GM23248 (cell line): ENCODE measurements at regions not wholly inside any gene's neighbourhood (a gene's known extent, or its start where the extent isn't known, plus 50 kb on each side); places are given as distances from the start of the nearest gene placed in this dataset.

Experiments
- DNase-seq: peaks from one replicate; pipeline ENCODE4 v3.0.0-alpha.2; 2015
- H2AFZ ChIP-seq: fragments of 200-600 bp; sonication (generic); 2 replicates; pipeline ENCODE4 v1.6.1; 2016; ENCODE audit warnings: antibody characterized with exemption
- H3F3A ChIP-seq: fragments of 200-600 bp; sonication (generic); 2 replicates; pipeline ENCODE4 v1.6.1; 2016; ENCODE audit warnings: mild to moderate bottlenecking, antibody characterized with exemption, mixed run types; ENCODE audit not compliant: insufficient read depth
- H3K27ac ChIP-seq: fragments of 200-600 bp; sonication (generic); 2 replicates; pipeline ENCODE4 v1.5.1; 2016; ENCODE audit warnings: mild to moderate bottlenecking
- H3K27me3 ChIP-seq: fragments of 200-600 bp; sonication (generic); replicated peaks from 2 replicates; pipeline ENCODE4 v1.6.1; 2016; ENCODE audit warnings: mild to moderate bottlenecking; ENCODE audit not compliant: insufficient read depth
- H3K36me3 ChIP-seq: fragments of 200-600 bp; sonication (generic); 2 replicates; pipeline ENCODE4 v1.6.1; 2016; ENCODE audit warnings: low read depth, mild to moderate bottlenecking
- H3K4me1 ChIP-seq: fragments of 200-600 bp; sonication (generic); 2 replicates; pipeline ENCODE4 v1.6.1; 2016; ENCODE audit warnings: mild to moderate bottlenecking; ENCODE audit not compliant: insufficient read depth
- H3K4me2 ChIP-seq: fragments of 200-600 bp; sonication (generic); one replicate; pipeline ENCODE4 v1.6.1; 2016; ENCODE audit warnings: mild to moderate bottlenecking; ENCODE audit not compliant: unreplicated experiment
- H3K4me3 ChIP-seq: fragments of 200-600 bp; sonication (generic); 2 replicates; pipeline ENCODE4 v1.5.1; 2016; ENCODE audit warnings: mild to moderate bottlenecking
- H3K79me2 ChIP-seq: fragments of 200-600 bp; sonication (generic); 2 replicates; pipeline ENCODE4 v1.6.1; 2016; ENCODE audit warnings: mild to moderate bottlenecking; ENCODE audit not compliant: insufficient read depth
- H3K9ac ChIP-seq: fragments of 200-600 bp; sonication (generic); 2 replicates; pipeline ENCODE4 v1.6.1; 2016; ENCODE audit warnings: mild to moderate bottlenecking
- H3K9me2 ChIP-seq: fragments of 200-600 bp; sonication (generic); 2 replicates; pipeline ENCODE4 v1.6.1; 2016; ENCODE audit warnings: mixed run types, mild to moderate bottlenecking, moderate library complexity; ENCODE audit not compliant: insufficient read depth
- H3K9me3 ChIP-seq: fragments of 200-600 bp; sonication (generic); one replicate; pipeline ENCODE4 v1.6.1; 2017; ENCODE audit warnings: low read depth
- H4K20me1 ChIP-seq: fragments of 200-600 bp; sonication (generic); 2 replicates; pipeline ENCODE4 v1.6.0; 2016; ENCODE audit not compliant: insufficient read depth
- EZH2 ChIP-seq: fragments of 200-600 bp; sonication (generic); IDR thresholded peaks from 2 replicates; pipeline ENCODE4 v1.6.1; 2018; ENCODE audit warnings: antibody characterized with exemption, mild to moderate bottlenecking; ENCODE audit not compliant: insufficient read depth, poor library complexity, severe bottlenecking
- EZH2phosphoT487 ChIP-seq: fragments of 200-600 bp; sonication (generic); IDR thresholded peaks from 2 replicates; pipeline ENCODE4 v1.6.1; 2018; ENCODE audit warnings: antibody characterized with exemption, moderate library complexity, mild to moderate bottlenecking, low read depth; ENCODE audit not compliant: insufficient read depth
- WGBS, 2 experiments: methylation state at CpG; one replicate each; pipeline ENCODE4 v1.1.6; 2015 to 2017; ENCODE audit warnings: low lambda C conversion rate in 2 of 2, low coverage in 1 of 2; ENCODE audit errors: missing lambda C conversion rate in 2 of 2; 5-methylcytosine and 5-hydroxymethylcytosine counted together
- in situ Hi-C: fragments of 300-500 bp; cut with MboI; formaldehyde crosslinking; loops from 2 replicates; pipeline ENCODE4 v1.15.0; 2020

GRCh38 chr6:66421570-66421969 is 714.5 kb upstream of the EYS start:
- H3K27me3 ChIP-seq = no peaks in the 10 kb centered on the region
- 22 to 30% methylated on average over 3 of the region's 3 CpGs for WGBS, 2 experiments
- no peak for TF ChIP-seq EZH2phosphoT487
- no peak for TF ChIP-seq EZH2

GRCh38 chr6:66418906-66419305 is 711.9 kb upstream of the EYS start:
- Histone ChIP-seq H3F3A (no peaks in the 10 kb centered on the region), H3K27ac (no peak overlapping the region), H3K4me3 (no peak overlapping the region), H3K4me2 (no peak overlapping the region), H3K79me2 (no peaks in the 10 kb centered on the region), H4K20me1 (no peaks in the 10 kb centered on the region), H3K4me1 (no peaks in the 10 kb centered on the region), H3K9me2 (no peaks in the 10 kb centered on the region), H3K27me3 (no peaks in the 10 kb centered on the region), H2AFZ (no peak overlapping the region), H3K9me3 (peaks cover 5% of the 10 kb centered on the region), H3K36me3 (no peaks in the 10 kb centered on the region), H3K9ac (no peak overlapping the region)
- DNase-seq = no peak
- in situ Hi-C loops = no loop called here
- 41 to 45% methylated on average over 2 of the region's 2 CpGs for WGBS, 2 experiments
- no peak for TF ChIP-seq EZH2
- TF ChIP-seq EZH2phosphoT487 = no peak

More at GRCh38 chr6:66421570-66421969, 714.5 kb upstream of the EYS start:
- Histone ChIP-seq H3K4me2 (no peak overlapping the region), H3K4me3 (no peak overlapping the region), H3K79me2 (no peaks in the 10 kb centered on the region), H3F3A (no peaks in the 10 kb centered on the region), H3K36me3 (no peaks in the 10 kb centered on the region), H3K27ac (no peak overlapping the region), H3K9ac (no peak overlapping the region), H2AFZ (no peak overlapping the region), H3K4me1 (no peaks in the 10 kb centered on the region), H3K9me2 (no peaks in the 10 kb centered on the region), H3K9me3 (peaks cover 5% of the 10 kb centered on the region), H4K20me1 (no peaks in the 10 kb centered on the region)
- DNase-seq = no peak
- in situ Hi-C loops = no loop called here

DNA sequence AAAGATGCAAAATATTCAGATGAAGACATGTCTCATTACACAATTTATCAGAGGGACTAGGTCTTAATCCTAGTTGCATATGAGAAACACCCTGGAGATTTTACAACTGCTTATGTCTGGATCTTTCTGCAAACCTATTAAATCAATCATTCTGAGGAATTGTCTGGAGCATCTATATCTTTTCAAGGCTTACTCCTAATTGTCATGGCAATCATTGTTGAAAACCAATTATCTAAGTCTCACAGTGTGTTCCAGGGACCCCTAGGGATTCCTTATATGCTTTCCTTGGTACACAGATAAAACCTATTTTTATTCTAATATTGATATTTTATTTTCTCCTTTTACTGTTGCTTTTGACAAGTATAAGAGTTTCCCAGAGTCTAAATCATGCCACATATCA is 696.9 kb upstream of the EYS start:
- H3K4me1 ChIP-seq = no peaks in the 10 kb centered on the region
- in situ Hi-C loops = no loop called here
- TF ChIP-seq EZH2phosphoT487 (no peak), EZH2 (no peak)
- no peak overlapping the region for H3K4me2 ChIP-seq
- H3F3A ChIP-seq = no peaks in the 10 kb centered on the region
- H3K27ac ChIP-seq = no peak overlapping the region
- H3K79me2 ChIP-seq = no peaks in the 10 kb centered on the region
- H3K4me3 ChIP-seq = no peak overlapping the region
- H2AFZ ChIP-seq = no peak overlapping the region
- no peaks in the 10 kb centered on the region for H4K20me1 ChIP-seq
- H3K36me3 ChIP-seq = no peaks in the 10 kb centered on the region
- no peaks in the 10 kb centered on the region for H3K27me3 ChIP-seq
- H3K9me3 ChIP-seq = no peaks in the 10 kb centered on the region
- no peak overlapping the region for H3K9ac ChIP-seq
- no peaks in the 10 kb centered on the region for H3K9me2 ChIP-seq
- DNase-seq = no peak

GRCh38 chr6:66402873-66403272 is 695.8 kb upstream of the EYS start:
- no peak overlapping the region for H3K27ac ChIP-seq
- in situ Hi-C loops = no loop called here
- no peak for DNase-seq
- H3K4me3 ChIP-seq = no peak overlapping the region
- no peaks in the 10 kb centered on the region for H3K27me3 ChIP-seq
- no peaks in the 10 kb centered on the region for H3F3A ChIP-seq
- H4K20me1 ChIP-seq = no peaks in the 10 kb centered on the region
- TF ChIP-seq EZH2phosphoT487 = no peak
- no peak for TF ChIP-seq EZH2
- WGBS, 2 experiments = 0 to 18% methylated on average over 1 of the region's 1 CpG
- H3K79me2 ChIP-seq = no peaks in the 10 kb centered on the region
- no peak overlapping the region for H3K9ac ChIP-seq
- no peaks in the 10 kb centered on the region for H3K36me3 ChIP-seq
- no peak overlapping the region for H2AFZ ChIP-seq
- H3K9me2 ChIP-seq = no peaks in the 10 kb centered on the region
- H3K9me3 ChIP-seq = no peaks in the 10 kb centered on the region
- H3K4me1 ChIP-seq = no peaks in the 10 kb centered on the region
- no peak overlapping the region for H3K4me2 ChIP-seq

- no peak for DNase-seq
- Histone ChIP-seq H4K20me1 (no peaks in the 10 kb centered on the region), H3K4me3 (no peak overlapping the region), H3K9me2 (no peaks in the 10 kb centered on the region), H3K27me3 (no peaks in the 10 kb centered on the region), H3K9ac (no peak overlapping the region), H3K36me3 (no peaks in the 10 kb centered on the region), H2AFZ (no peak overlapping the region), H3K79me2 (no peaks in the 10 kb centered on the region), H3K27ac (no peak overlapping the region), H3F3A (no peaks in the 10 kb centered on the region), H3K4me2 (no peak overlapping the region), H3K9me3 (no peaks in the 10 kb centered on the region), H3K4me1 (no peaks in the 10 kb centered on the region)
- TF ChIP-seq EZH2 (no peak), EZH2phosphoT487 (no peak)
- in situ Hi-C loops = no loop called here
- 55 to 64% methylated on average over 7 of the region's 7 CpGs for WGBS, 2 experiments
Observed at GRCh38 chr6:66396549-66396948, 689.5 kb upstream of the EYS start.
